ENCODE measurements at regions not wholly inside any gene's neighbourhood (a gene's known extent, or its start where the extent isn't known, plus 50 kb on each side); places are given as distances from the start of the nearest gene placed in this dataset.

DNA sequence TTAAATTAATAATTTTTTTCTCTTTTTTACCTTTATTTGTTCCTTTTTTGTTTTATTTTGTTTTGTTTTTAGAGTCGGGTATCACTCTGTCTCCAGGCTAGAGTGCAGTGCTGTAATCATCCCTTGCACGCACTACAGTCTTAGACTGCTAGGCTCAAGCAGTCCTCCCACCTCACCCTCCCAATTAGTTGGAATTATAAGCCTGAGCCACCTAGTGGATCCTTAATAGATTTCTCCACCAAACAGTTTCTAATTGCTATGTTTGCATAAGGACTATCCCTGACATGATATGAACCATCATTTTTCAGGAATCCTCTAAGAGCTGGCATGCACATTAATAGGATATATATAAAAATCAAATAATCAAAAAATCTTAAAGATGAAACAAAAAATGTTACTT, 993.2 kb downstream of the OTOL1 start:
- Mint-ChIP-seq H3K4me1 (peaks cover 8% of the 10 kb centered on the region), H3K4me3 (no peak overlapping the region), H3K9me3 (peaks cover 21% of the 10 kb centered on the region), H3K36me3 (peaks cover 10% of the 10 kb centered on the region), H3K27me3 (ENCODE audit: low read depth) (no peaks in the 10 kb centered on the region), H3K27ac (no peak overlapping the region)
- ChIA-PET CTCF (no interaction called here), POLR2A (no interaction called here)
- no peak for DNase-seq (ENCODE audit: low spot score)
- TF ChIP-seq GABPB1 (CRISPR knock-in tag; IDR thresholded peaks at IDR 0.05) (no peak), ZNF671 (CRISPR knock-in tag; IDR thresholded peaks at IDR 0.05) (no peak), RELA (CRISPR knock-in tag; IDR thresholded peaks at IDR 0.05; ENCODE audit: borderline replicate concordance) (no peak), ESRRA (CRISPR knock-in tag; IDR thresholded peaks at IDR 0.05; ENCODE audit: borderline replicate concordance) (no peak)
- TF ChIP-seq, protein P1, sequence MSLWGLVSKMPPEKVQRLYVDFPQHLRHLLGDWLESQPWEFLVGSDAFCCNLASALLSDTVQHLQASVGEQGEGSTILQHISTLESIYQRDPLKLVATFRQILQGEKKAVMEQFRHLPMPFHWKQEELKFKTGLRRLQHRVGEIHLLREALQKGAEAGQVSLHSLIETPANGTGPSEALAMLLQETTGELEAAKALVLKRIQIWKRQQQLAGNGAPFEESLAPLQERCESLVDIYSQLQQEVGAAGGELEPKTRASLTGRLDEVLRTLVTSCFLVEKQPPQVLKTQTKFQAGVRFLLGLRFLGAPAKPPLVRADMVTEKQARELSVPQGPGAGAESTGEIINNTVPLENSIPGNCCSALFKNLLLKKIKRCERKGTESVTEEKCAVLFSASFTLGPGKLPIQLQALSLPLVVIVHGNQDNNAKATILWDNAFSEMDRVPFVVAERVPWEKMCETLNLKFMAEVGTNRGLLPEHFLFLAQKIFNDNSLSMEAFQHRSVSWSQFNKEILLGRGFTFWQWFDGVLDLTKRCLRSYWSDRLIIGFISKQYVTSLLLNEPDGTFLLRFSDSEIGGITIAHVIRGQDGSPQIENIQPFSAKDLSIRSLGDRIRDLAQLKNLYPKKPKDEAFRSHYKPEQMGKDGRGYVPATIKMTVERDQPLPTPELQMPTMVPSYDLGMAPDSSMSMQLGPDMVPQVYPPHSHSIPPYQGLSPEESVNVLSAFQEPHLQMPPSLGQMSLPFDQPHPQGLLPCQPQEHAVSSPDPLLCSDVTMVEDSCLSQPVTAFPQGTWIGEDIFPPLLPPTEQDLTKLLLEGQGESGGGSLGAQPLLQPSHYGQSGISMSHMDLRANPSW (CRISPR knock-in tag; conservative IDR thresholded peaks at IDR 0.05; ENCODE audit: low read depth), result no peak
- ATAC-seq, result peak; percentile 62

DNA sequence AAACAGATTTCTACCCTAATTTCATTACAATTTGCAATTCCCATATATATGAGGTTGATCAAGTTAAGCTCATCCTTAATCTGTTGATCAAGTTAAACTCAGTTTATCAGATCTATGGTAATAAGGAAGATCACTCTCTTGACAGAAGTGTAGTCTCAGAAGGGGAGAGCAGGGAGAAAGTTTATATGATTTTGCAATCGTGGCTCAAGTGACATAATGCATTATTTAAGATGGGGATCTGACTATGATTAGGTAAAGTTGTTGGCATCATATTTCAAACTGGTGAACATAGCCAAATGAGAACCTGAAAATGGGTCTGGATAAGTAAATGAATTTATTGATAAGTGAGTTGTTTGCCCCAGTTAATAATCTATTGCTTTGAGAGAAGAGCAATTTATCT, 995.3 kb downstream of the OTOL1 start:
- no peak for TF ChIP-seq ZNF396 (CRISPR knock-in tag; IDR thresholded peaks at IDR 0.05; ENCODE audit: borderline replicate concordance)
- TF ChIP-seq, protein P2, sequence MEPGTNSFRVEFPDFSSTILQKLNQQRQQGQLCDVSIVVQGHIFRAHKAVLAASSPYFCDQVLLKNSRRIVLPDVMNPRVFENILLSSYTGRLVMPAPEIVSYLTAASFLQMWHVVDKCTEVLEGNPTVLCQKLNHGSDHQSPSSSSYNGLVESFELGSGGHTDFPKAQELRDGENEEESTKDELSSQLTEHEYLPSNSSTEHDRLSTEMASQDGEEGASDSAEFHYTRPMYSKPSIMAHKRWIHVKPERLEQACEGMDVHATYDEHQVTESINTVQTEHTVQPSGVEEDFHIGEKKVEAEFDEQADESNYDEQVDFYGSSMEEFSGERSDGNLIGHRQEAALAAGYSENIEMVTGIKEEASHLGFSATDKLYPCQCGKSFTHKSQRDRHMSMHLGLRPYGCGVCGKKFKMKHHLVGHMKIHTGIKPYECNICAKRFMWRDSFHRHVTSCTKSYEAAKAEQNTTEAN (CRISPR knock-in tag; IDR thresholded peaks at IDR 0.05), result no peak
- TF ChIP-seq TEAD1 (CRISPR knock-in tag; IDR thresholded peaks at IDR 0.05), result no peak
- TF ChIP-seq ZBTB21 (CRISPR knock-in tag; IDR thresholded peaks at IDR 0.05; ENCODE audit: borderline replicate concordance), result no peak
- Mint-ChIP-seq H3K36me3 (peaks cover 4% of the 10 kb centered on the region; the same call in 1 of the 2 replicates), H3K4me3 (no peak overlapping the region), H3K27ac (no peak overlapping the region), H3K4me1 (peaks cover 8% of the 10 kb centered on the region), H3K27me3 (ENCODE audit: low read depth) (no peaks in the 10 kb centered on the region), H3K9me3 (peaks cover 24% of the 10 kb centered on the region)
- ATAC-seq (no peak), DNase-seq (ENCODE audit: low spot score) (no peak)
- ChIA-PET POLR2A (no interaction called here), CTCF (no interaction called here)

DNA sequence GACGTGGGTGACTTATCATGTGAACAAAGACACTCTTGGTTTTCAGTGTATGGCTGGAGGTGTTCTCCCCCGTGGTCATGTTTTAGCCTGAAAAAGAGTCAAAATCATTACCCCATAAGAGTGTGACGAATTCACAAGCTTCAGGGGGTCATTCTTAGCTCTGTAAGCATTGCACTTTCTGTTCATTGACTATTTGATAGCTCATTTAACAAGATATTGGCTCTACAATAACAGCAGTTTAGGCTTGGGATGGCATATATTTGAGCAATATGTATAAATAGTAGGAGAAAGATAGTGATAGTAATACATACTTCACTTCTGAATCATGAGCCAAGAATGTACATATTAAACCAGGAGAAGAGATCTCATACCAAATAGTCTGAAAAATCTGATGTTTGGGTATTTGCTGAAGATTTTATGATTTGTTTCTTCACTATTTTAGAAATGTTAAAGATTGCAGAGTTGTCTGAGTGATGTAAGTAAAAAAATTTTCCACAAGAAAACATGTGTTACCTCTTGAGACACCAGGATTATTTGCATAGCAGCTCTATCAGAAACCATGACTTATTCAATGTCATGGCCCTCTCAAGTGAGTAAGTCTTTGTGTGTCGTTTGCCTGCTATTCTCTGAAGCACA, 996.0 kb downstream of the OTOL1 start:
- TF ChIP-seq OVOL2 (CRISPR knock-in tag; IDR thresholded peaks at IDR 0.05; ENCODE audit: borderline replicate concordance), result no peak
- TF ChIP-seq JAZF1 (CRISPR knock-in tag; IDR thresholded peaks at IDR 0.05), result no peak
- TF ChIP-seq, protein P2 (CRISPR knock-in tag; IDR thresholded peaks at IDR 0.05), result no peak
- TF ChIP-seq, protein P3, sequence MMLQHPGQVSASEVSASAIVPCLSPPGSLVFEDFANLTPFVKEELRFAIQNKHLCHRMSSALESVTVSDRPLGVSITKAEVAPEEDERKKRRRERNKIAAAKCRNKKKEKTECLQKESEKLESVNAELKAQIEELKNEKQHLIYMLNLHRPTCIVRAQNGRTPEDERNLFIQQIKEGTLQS (CRISPR knock-in tag; conservative IDR thresholded peaks at IDR 0.05), result no peak
- TF ChIP-seq, protein P4, sequence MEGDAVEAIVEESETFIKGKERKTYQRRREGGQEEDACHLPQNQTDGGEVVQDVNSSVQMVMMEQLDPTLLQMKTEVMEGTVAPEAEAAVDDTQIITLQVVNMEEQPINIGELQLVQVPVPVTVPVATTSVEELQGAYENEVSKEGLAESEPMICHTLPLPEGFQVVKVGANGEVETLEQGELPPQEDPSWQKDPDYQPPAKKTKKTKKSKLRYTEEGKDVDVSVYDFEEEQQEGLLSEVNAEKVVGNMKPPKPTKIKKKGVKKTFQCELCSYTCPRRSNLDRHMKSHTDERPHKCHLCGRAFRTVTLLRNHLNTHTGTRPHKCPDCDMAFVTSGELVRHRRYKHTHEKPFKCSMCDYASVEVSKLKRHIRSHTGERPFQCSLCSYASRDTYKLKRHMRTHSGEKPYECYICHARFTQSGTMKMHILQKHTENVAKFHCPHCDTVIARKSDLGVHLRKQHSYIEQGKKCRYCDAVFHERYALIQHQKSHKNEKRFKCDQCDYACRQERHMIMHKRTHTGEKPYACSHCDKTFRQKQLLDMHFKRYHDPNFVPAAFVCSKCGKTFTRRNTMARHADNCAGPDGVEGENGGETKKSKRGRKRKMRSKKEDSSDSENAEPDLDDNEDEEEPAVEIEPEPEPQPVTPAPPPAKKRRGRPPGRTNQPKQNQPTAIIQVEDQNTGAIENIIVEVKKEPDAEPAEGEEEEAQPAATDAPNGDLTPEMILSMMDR (IDR thresholded peaks at IDR 0.05), result no peak
- TF ChIP-seq, protein P5, sequence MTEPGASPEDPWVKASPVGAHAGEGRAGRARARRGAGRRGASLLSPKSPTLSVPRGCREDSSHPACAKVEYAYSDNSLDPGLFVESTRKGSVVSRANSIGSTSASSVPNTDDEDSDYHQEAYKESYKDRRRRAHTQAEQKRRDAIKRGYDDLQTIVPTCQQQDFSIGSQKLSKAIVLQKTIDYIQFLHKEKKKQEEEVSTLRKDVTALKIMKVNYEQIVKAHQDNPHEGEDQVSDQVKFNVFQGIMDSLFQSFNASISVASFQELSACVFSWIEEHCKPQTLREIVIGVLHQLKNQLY (CRISPR knock-in tag; IDR thresholded peaks at IDR 0.05), result no peak
- no peak for TF ChIP-seq NFATC4 (CRISPR knock-in tag; IDR thresholded peaks at IDR 0.05)
- no peak for TF ChIP-seq SMAD3 (CRISPR knock-in tag; IDR thresholded peaks at IDR 0.05; ENCODE audit: borderline replicate concordance)
- TF ChIP-seq ZNF232 (CRISPR knock-in tag; IDR thresholded peaks at IDR 0.05), result no peak
- TF ChIP-seq TEAD1 (CRISPR knock-in tag; IDR thresholded peaks at IDR 0.05), result no peak
- no peak for TF ChIP-seq FOXK1 (CRISPR knock-in tag; IDR thresholded peaks at IDR 0.05)
- no peak for TF ChIP-seq ZNF317 (CRISPR knock-in tag; IDR thresholded peaks at IDR 0.05; ENCODE audit: borderline replicate concordance, low read depth)
- TF ChIP-seq GTF2I (CRISPR knock-in tag; conservative IDR thresholded peaks at IDR 0.05), result no peak
- no peak for TF ChIP-seq NFYB (CRISPR knock-in tag; conservative IDR thresholded peaks at IDR 0.05; ENCODE audit: low read depth)
- TF ChIP-seq GRHL2 (CRISPR knock-in tag; IDR thresholded peaks at IDR 0.05; ENCODE audit: insufficient replicate concordance, severe bottlenecking), result no peak
- ATAC-seq, result no peak
- Mint-ChIP-seq H3K4me1 (peaks cover 8% of the 10 kb centered on the region), H3K27ac (no peak overlapping the region), H3K27me3 (ENCODE audit: low read depth) (no peaks in the 10 kb centered on the region), H3K4me3 (no peak overlapping the region), H3K9me3 (peaks cover 23% of the 10 kb centered on the region), H3K36me3 (peaks cover 4% of the 10 kb centered on the region; the same call in 1 of the 2 replicates)
- ChIA-PET CTCF (no interaction called here), POLR2A (no interaction called here)
- DNase-seq (ENCODE audit: low spot score), result no peak

Data from WTC11 (cell line).